ENCODE measurements at regions not wholly inside any gene's neighbourhood (a gene's known extent, or its start where the extent isn't known, plus 50 kb on each side); places are given as distances from the start of the nearest gene placed in this dataset.
"Not testable (repeated sequence)": the region's sequence is repeated elsewhere in the genome, so short reads cannot be mapped to it uniquely, and the experiment has no call there.

DNA sequence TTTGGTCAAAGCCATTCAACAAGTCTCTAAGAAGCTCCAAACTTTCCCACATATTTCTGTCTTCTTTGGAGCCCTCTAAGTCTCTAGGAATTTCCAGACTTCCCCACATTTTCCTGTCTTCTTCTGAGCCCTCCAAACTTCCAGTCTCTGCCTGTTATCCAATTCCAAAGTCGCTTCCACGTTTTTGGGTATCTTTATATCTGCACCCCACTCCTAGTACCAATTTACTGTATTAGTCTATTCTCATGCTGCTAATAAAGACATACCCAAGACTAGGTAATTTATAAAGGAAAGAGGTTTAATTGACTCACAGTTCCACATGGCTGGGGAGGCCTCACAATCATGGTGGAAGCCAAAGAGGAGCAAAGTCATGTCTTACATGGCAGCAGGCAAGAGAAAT is 182.9 kb upstream of the ARRDC3 start:
- TF ChIP-seq, protein P1, sequence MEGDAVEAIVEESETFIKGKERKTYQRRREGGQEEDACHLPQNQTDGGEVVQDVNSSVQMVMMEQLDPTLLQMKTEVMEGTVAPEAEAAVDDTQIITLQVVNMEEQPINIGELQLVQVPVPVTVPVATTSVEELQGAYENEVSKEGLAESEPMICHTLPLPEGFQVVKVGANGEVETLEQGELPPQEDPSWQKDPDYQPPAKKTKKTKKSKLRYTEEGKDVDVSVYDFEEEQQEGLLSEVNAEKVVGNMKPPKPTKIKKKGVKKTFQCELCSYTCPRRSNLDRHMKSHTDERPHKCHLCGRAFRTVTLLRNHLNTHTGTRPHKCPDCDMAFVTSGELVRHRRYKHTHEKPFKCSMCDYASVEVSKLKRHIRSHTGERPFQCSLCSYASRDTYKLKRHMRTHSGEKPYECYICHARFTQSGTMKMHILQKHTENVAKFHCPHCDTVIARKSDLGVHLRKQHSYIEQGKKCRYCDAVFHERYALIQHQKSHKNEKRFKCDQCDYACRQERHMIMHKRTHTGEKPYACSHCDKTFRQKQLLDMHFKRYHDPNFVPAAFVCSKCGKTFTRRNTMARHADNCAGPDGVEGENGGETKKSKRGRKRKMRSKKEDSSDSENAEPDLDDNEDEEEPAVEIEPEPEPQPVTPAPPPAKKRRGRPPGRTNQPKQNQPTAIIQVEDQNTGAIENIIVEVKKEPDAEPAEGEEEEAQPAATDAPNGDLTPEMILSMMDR (IDR thresholded peaks at IDR 0.05; ENCODE audit: insufficient read depth, low read length), result not testable (repeated sequence)
- not testable (repeated sequence) for TF ChIP-seq SPI1 (IDR thresholded peaks at IDR 0.05; ENCODE audit: borderline replicate concordance, low read depth)

All from HL-60 (cell line).